AG08396 (cell line): ENCODE measurements at regions not wholly inside any gene's neighbourhood (a gene's known extent, or its start where the extent isn't known, plus 50 kb on each side); places are given as distances from the start of the nearest gene placed in this dataset.

Source experiments
- DNase-seq: peaks from one replicate; pipeline ENCODE4 v3.0.0; 2012; ENCODE audit warnings: low spot score, mixed read lengths

DNA sequence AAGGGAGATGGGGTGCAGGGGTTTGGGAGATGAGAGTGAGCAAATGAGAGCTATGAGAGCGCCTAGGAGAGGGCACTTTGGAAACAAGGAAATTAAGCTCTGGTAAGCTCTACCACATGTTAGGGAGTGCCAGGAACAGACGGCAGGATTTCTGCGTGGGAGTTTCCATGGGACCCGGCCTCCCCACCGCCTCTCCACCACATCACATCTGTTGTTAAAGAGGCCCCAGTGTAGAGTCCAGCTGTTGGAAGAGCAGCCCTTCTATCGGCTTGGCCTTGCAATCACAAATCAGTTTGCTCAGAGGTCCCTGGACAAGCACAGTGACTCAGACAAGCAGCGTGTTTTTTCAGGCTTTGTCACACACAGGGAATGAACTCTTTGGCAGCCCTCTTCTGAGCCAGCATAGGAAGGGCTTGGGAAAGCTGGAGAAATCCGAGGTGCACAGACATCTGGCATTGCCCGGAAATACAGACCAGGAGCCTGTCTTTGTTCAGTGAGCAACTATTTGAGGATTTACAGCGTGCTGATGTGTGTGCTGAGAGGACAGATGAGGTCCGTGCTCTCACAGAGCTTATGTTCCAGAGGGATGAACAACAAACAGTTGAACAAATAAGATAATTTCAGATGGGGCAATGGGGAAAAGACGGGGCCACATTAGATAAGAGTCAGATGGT, 370.6 kb upstream of the PROK2 start:
- DNase-seq, result peak; percentile 86

- DNase-seq, result no peak
Measured at GRCh38 chr3:72154391-72155335, 369.7 kb upstream of the PROK2 start.

DNA sequence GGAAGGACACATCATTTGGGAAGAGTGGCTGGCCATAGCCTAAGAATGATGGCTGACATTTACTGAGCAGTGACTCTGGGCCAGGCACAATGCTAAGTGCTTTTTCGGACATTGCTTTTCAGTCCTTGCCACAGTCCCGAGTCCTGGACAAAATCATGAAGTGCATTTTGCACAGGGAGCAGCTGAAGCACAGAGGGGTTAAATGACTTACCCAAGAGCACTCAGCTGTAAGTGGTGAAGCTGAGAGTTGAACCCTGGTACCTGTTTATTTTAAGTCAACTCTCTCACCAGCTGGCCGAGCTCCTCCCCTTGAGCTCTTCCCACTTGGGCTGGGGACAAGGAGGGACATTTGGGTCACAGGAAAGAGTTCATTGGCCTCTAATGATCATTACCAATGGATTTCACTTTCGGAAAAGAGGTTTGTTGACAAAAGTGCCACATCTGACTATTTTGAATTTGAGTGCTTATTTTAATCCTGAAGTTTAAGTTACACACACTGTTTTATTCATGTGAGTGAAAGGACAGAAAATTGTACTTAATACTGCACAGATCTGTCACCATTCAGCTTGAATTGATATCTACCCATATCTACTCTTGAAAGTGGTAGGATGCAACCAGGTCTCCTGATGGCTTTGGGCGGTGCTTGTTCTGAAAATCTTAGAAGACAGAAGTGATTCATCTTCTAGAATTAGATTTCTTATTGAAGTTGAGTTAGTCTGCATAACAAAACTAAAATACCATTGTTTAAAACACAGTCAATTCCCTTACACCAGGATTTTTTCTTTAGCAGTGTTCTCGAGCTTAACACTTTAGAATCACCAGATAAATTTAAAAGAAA, 368.7 kb upstream of the PROK2 start:
- no peak for DNase-seq

DNA sequence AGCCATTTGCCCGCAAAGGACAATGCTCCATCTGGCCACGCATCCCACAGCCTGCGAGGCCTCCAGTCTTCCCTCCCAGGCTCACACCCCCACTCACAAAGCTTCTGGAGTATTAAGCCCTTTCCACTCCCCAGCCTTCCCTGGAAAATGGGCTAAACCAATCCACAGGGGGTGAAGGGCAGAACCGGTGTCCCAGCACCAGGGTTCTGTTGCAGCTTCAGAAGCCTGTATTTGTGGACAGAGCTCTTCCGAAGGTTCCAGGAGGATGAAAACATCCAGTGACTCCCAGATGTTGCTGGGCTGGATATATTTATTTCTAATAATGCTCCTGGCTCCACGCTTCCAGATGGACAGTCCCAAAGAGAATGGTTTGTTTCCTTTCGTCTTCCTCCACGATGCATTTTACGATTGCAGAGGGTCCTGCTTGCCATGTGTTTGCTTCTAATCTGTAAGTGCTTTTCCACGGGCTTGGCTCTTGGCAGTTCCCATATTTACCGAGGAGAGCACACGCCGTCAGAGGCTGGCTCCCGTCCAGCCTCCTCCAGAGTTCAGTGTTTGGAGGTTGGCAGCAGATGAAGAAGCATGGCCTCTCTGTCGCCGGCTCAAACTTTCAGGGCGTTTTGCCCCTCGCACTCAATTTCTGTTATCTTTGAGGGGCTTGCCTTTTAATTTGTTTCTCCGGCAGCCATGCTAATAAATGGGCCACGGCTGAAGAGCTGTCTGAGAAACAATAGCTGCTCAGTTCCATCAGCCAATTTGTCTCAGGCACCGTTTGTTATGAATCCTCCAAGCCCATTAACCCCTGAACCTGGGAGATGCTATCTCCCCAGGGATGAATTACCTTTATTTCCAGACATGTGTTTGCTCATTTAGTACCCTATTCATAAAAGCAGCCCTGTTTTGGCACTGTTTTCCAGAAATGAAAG, 367.9 kb upstream of the PROK2 start:
- DNase-seq, result peak; percentile 53

DNA sequence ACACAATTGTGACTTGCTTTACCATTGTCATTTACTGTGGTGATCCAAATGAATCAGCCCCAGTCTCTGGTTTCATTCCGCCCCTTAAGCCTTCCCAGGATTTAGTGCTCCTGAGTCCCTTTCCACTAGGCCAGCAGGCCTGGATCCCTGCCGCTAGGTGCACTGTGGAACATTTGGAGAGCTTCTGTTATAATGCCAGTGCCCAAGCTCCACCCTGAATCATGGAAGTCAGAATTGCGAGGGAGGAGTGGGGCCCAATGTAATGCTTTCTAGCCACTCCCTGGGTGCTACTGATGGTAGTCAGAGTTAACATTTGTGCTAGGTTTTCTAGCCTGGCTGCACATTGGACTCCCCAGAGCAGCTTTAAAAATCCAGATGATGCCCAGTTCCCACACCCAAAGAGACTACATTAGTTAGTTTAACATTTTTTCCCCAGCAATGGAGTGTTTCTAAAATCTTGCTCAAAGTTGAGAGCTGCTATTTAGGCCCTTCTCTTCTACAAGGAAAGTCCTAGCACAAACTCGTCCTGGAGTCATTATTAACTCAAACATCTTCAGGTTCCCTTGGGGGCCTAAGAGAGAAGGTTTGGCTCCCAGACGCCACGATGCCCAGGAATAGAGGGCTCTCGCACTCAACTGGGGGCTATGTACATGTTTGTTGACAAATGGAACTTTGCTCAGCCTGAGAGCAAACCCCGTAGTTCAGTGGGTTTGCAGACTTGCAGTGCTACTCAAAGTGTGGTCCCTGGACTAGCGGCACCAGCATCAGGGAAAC, 366.7 kb upstream of the PROK2 start:
- DNase-seq, result no peak

- DNase-seq, result no peak
Measured at GRCh38 chr3:72150634-72151412, 365.9 kb upstream of the PROK2 start.

DNA sequence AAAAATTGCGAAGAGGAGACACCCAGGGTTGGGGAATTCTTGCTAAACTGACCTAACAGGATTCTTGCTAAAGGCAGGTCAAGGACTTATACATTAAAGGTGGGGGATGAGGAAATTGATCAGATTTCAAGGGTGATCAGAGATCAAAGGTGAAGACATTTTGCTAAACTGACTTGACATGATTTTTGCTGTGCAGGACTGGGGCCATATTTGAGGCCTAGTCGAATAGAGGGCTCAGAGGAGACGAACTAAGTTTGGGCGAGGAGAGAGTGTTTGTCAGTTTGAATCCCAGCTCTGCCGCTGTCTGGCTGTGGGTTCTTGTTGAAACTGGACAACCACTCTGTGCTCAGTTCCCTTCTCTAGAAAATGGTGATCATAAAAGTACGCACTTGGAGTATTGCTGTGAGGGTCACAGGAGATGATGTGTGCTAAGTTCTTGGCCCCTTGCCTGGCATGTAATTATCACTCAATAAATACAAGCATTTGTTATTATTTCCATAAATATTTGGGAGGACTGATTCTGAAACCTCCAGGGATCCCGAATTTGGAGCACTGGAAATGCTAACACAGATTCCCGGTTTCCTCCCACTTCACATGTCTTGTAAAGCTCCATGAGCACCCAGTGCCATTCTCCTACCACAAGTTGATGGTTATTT, 364.8 kb upstream of the PROK2 start:
- no peak for DNase-seq

DNA sequence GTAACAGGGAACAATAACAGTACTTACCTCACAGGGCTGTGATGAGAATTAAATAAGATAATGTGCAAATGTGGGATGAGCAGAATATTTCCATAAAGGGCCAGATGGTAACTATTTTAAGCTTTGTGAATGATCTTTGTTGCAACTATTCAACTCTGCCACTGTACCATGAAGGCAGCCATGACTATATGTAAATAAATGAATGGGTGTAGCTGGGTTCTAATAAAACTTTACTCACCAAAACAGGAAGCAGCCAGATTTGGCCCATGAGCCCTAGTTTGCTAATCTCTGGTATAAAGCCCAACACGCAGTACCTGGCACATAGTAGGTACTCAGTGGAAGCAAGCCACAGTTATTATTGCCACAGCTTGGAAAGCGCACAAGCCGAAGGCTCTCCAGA, 362.7 kb upstream of the PROK2 start:
- no peak for DNase-seq

- DNase-seq, result no peak
Measured at GRCh38 chr3:72145506-72146380, 360.8 kb upstream of the PROK2 start.

DNA sequence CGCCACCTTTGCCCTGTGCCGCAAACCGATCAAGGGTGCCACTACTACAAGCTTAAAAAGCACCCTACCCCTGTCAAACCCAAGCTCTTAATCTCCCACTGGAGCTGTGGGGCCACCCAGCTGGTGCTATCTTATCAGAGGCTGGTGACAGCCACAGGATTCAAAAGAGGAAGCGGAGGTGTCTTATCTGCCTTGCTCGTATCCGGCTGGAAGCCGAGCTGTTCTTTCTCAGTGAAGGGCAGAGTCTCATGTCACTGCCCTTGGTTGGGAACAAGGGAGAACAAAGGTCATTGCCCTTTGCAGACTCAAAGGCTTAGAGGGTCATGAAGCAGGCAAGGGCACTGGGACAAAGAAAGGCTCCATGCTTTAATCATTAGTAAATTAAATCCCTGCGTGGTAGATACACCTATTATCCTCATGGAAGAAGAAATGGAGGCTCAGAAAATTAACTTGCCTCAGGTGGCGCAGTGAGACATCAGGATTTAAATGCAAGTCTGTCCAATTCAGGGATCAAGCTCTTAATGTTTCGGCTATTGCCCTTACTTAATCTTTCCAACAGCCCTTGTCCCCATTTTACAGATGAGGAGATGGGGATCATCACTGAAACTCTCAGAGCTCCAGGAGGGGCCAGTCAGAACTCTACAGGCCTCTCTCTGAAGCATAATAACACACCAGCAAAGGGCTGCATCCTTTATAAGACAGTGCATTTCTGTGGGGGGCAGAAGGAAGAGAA, 360.0 kb upstream of the PROK2 start:
- DNase-seq, result no peak

GRCh38 chr3:72143966-72144717, 359.2 kb upstream of the PROK2 start:
- no peak for DNase-seq

- DNase-seq, result no peak
Measured at GRCh38 chr3:72143322-72143721, 358.4 kb upstream of the PROK2 start.

DNA sequence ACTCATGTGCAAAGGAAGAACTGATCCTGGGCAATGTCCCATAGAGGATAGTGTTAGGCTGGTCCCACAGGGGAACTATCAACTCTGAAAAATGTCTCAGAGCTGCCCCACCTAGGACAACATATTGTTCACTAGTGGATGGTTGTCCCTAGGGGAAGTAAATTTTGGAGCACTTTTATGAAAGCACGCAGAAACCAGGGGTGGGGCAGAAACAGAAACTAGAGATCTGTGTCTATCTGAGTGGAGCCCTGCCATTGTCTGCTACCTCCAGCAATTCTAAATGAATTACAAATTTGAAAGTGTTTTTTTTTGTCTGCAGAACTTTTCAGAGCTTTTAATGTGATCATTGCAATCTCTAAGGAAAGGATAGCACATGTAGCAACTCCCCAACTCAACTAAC, 357.1 kb upstream of the PROK2 start:
- DNase-seq, result no peak

DNA sequence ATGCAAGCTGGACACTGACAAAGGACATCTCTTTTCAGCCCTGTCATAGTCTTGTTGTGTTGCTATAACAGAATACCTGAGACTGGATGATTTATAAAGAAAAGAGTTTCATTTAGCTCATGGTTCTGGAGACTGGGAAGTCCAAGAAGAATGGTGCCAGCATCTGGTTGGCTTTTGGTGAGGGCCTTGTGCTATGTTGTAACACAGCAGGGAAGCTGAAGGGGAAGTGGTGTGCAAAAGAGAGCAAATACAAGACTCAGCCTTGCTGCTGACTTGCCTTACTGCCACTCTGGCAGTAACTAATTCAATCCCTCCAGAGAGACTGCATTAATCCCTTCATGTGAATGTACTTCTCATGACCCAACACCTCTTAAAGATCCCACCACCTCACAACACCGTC, 356.3 kb upstream of the PROK2 start:
- no peak for DNase-seq

GRCh38 chr3:72139316-72139715, 354.4 kb upstream of the PROK2 start:
- no peak for DNase-seq
